Prostate gland (tissue), 2 donors: ENCODE measurements at regions not wholly inside any gene's neighbourhood (a gene's known extent, or its start where the extent isn't known, plus 50 kb on each side); places are given as distances from the start of the nearest gene placed in this dataset.

ENCODE experiments used
- POLR2A ChIP-seq: fragments of 450-650 bp; IDR thresholded peaks from one replicate; pipeline ENCODE4 v1.6.1; 2016; ENCODE audit warnings: antibody characterized with exemption, mild to moderate bottlenecking
- POLR2AphosphoS5 ChIP-seq: sonication (generic); formaldehyde crosslinking; IDR thresholded peaks from one replicate; pipeline ENCODE4 v1.6.1; 2017; ENCODE audit warnings: antibody characterized with exemption
- TF ChIP-seq, protein P1 (sequence below), 4 experiments: fragments of 200-600 bp in 2 of 4; fragments of 450-650 bp in 2 of 4; sonication (generic) in 2 of 4; IDR thresholded peaks; 1 replicate in 3 of 4; 2 replicates in 1 of 4; pipeline ENCODE4 v1.5.1; 2016 to 2019; ENCODE audit warnings: antibody characterized with exemption in 4 of 4, mild to moderate bottlenecking in 2 of 4, moderate library complexity in 2 of 4

- TF ChIP-seq, protein P1, sequence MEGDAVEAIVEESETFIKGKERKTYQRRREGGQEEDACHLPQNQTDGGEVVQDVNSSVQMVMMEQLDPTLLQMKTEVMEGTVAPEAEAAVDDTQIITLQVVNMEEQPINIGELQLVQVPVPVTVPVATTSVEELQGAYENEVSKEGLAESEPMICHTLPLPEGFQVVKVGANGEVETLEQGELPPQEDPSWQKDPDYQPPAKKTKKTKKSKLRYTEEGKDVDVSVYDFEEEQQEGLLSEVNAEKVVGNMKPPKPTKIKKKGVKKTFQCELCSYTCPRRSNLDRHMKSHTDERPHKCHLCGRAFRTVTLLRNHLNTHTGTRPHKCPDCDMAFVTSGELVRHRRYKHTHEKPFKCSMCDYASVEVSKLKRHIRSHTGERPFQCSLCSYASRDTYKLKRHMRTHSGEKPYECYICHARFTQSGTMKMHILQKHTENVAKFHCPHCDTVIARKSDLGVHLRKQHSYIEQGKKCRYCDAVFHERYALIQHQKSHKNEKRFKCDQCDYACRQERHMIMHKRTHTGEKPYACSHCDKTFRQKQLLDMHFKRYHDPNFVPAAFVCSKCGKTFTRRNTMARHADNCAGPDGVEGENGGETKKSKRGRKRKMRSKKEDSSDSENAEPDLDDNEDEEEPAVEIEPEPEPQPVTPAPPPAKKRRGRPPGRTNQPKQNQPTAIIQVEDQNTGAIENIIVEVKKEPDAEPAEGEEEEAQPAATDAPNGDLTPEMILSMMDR (IDR thresholded peaks at IDR 0.05), result no peak
- TF ChIP-seq POLR2A (no peak), POLR2AphosphoS5 (no peak)
Observed at GRCh38 chr9:131803758-131804411, 64.0 kb upstream of the RAPGEF1 start.
